Caco-2 (cell line): ENCODE measurements at regions not wholly inside any gene's neighbourhood (a gene's known extent, or its start where the extent isn't known, plus 50 kb on each side); places are given as distances from the start of the nearest gene placed in this dataset.

Experiments
- BruUV-seq: library from RNA; stranded (reverse); fragments of 400-500 nt; replicated peaks from 2 replicates; lab custom pipeline; 2021; lab: Mats Ljungman, UMichigan
- CTCF ChIA-PET: fragments of 300-600 bp; sonication (Branson Sonifier 250); formaldehyde crosslinking; loops from one replicate; lab custom pipeline; 2022; ENCODE audit warnings: antibody characterized with exemption; lab: Charles Lee
- POLR2A ChIA-PET: fragments of 300-600 bp; sonication (Branson Sonifier 250); formaldehyde crosslinking; loops from one replicate; lab custom pipeline; 2022; ENCODE audit warnings: antibody characterized with exemption; lab: Charles Lee
- DNase-seq, 2 experiments: peaks; one replicate each; pipeline versions ENCODE4 v3.0.0 to v3.0.0-alpha.2; 2020 to 2022
- H3K27me3 ChIP-seq: replicated peaks from 2 replicates; pipeline ENCODE4 v1.6.0; 2011; ENCODE audit warnings: low read length; ENCODE audit not compliant: control insufficient read depth, insufficient read depth
- H3K36me3 ChIP-seq: 2 replicates; pipeline ENCODE4 v1.5.1; 2011; ENCODE audit warnings: low read length; ENCODE audit not compliant: control insufficient read depth, insufficient read depth
- H3K4me1 ChIP-seq: fragments of 250-450 bp; sonication (Bioruptor Pico); 2 replicates; pipeline ENCODE4 v1.5.1; 2020; ENCODE audit warnings: mild to moderate bottlenecking
- H3K4me3 ChIP-seq: 2 replicates; pipeline ENCODE4 v1.5.1; 2011; ENCODE audit warnings: low read depth, mild to moderate bottlenecking, control low read depth, low read length
- H3K9me3 ChIP-seq: fragments of 250-450 bp; sonication (Bioruptor Pico); 2 replicates; pipeline ENCODE4 v1.5.1; 2020; ENCODE audit warnings: mild to moderate bottlenecking, moderate library complexity
- H3K27ac Mint-ChIP-seq: one replicate; pipeline ENCODE4 v1.8.0; 2022; ENCODE audit warnings: mixed read lengths; ENCODE audit not compliant: unreplicated experiment
- H3K27me3 Mint-ChIP-seq: one replicate; pipeline ENCODE4 v1.8.0; 2022; ENCODE audit warnings: mixed read lengths; ENCODE audit not compliant: insufficient read depth, unreplicated experiment
- H3K36me3 Mint-ChIP-seq: one replicate; pipeline ENCODE4 v1.8.0; 2022; ENCODE audit warnings: mild to moderate bottlenecking, mixed read lengths; ENCODE audit not compliant: insufficient read depth, unreplicated experiment
- H3K4me1 Mint-ChIP-seq: one replicate; pipeline ENCODE4 v1.8.0; 2022; ENCODE audit warnings: low read depth, mixed read lengths; ENCODE audit not compliant: unreplicated experiment
- H3K4me3 Mint-ChIP-seq: one replicate; pipeline ENCODE4 v1.8.0; 2022; ENCODE audit warnings: mild to moderate bottlenecking, moderate library complexity, mixed read lengths; ENCODE audit not compliant: unreplicated experiment
- H3K9me3 Mint-ChIP-seq: one replicate; pipeline ENCODE4 v1.8.0; 2022; ENCODE audit warnings: mixed read lengths; ENCODE audit not compliant: unreplicated experiment
- CTCF ChIP-seq, 2 experiments: fragments of 200-600 bp in 1 of 2; IDR thresholded peaks; 1 replicate in 1 of 2; 2 replicates in 1 of 2; pipeline versions ENCODE4 v1.5.1 to v1.8.0; 2011 to 2022; ENCODE audit warnings: antibody characterized with exemption in 1 of 2, control low read depth in 1 of 2, inconsistent platforms in 1 of 2, low read depth in 1 of 2, low read length in 1 of 2, mild to moderate bottlenecking in 1 of 2, moderate library complexity in 1 of 2; ENCODE audit not compliant: insufficient read depth in 1 of 2, severe bottlenecking in 1 of 2, unreplicated experiment in 1 of 2
- intact Hi-C: fragments of 100-400 bp; cut with micrococcal nuclease; formaldehyde crosslinking; loops from one replicate; pipeline ENCODE4 v1.10.0; 2022; ENCODE audit not compliant: unreplicated experiment

- Mint-ChIP-seq H3K4me1 (no peaks in the 10 kb centered on the region), H3K36me3 (no peaks in the 10 kb centered on the region), H3K9me3 (no peaks in the 10 kb centered on the region), H3K27me3 (peaks cover 7% of the 10 kb centered on the region), H3K27ac (no peak overlapping the region), H3K4me3 (no peak overlapping the region)
- ChIA-PET POLR2A (no interaction called here), CTCF (no interaction called here)
- Histone ChIP-seq H3K9me3 (no peaks in the 10 kb centered on the region), H3K4me1 (no peaks in the 10 kb centered on the region), H3K4me3 (no peak overlapping the region), H3K27me3 (no peaks in the 10 kb centered on the region), H3K36me3 (no peaks in the 10 kb centered on the region)
- no peak for TF ChIP-seq CTCF (IDR thresholded peaks at IDR 0.05; ENCODE audit: insufficient read depth in 1 of 2, low read depth in 1 of 2, low read length in 1 of 2, severe bottlenecking in 1 of 2, unreplicated experiment in 1 of 2)
- intact Hi-C loops, result no loop called here
- DNase-seq, result no peak
- no TSS peak for BruUV-seq
Observed at GRCh38 chr16:7217797-7218196, 114.8 kb upstream of the RBFOX1 start.

- no peaks in the 10 kb centered on the region for H3K9me3 ChIP-seq
- H3K36me3 Mint-ChIP-seq, result no peaks in the 10 kb centered on the region
- no peaks in the 10 kb centered on the region for H3K9me3 Mint-ChIP-seq
- H3K4me3 Mint-ChIP-seq, result no peak overlapping the region
- BruUV-seq, result no TSS peak
- H3K36me3 ChIP-seq, result no peaks in the 10 kb centered on the region
- no peaks in the 10 kb centered on the region for H3K4me1 ChIP-seq
- no peak for TF ChIP-seq CTCF (IDR thresholded peaks at IDR 0.05; ENCODE audit: insufficient read depth in 1 of 2, low read depth in 1 of 2, low read length in 1 of 2, severe bottlenecking in 1 of 2, unreplicated experiment in 1 of 2)
- H3K27me3 Mint-ChIP-seq, result peaks cover 7% of the 10 kb centered on the region
- no peak overlapping the region for H3K27ac Mint-ChIP-seq
- intact Hi-C loops, result no loop called here
- no peak overlapping the region for H3K4me3 ChIP-seq
- CTCF ChIA-PET, result no interaction called here
- no peaks in the 10 kb centered on the region for H3K4me1 Mint-ChIP-seq
- POLR2A ChIA-PET, result no interaction called here
- no peak for DNase-seq
- H3K27me3 ChIP-seq, result no peaks in the 10 kb centered on the region
Observed at GRCh38 chr16:7216719-7217118, 115.9 kb upstream of the RBFOX1 start.

- Mint-ChIP-seq H3K4me1 (no peaks in the 10 kb centered on the region), H3K9me3 (no peaks in the 10 kb centered on the region), H3K27ac (no peak overlapping the region), H3K27me3 (peaks cover 6% of the 10 kb centered on the region), H3K4me3 (no peak overlapping the region), H3K36me3 (no peaks in the 10 kb centered on the region)
- POLR2A ChIA-PET, result no interaction called here
- no peaks in the 10 kb centered on the region for H3K4me1 ChIP-seq
- intact Hi-C loops, result no loop called here
- H3K4me3 ChIP-seq, result no peak overlapping the region
- H3K36me3 ChIP-seq, result no peaks in the 10 kb centered on the region
- no peaks in the 10 kb centered on the region for H3K9me3 ChIP-seq
- H3K27me3 ChIP-seq, result no peaks in the 10 kb centered on the region
- TF ChIP-seq CTCF (IDR thresholded peaks at IDR 0.05; ENCODE audit: insufficient read depth in 1 of 2, low read depth in 1 of 2, low read length in 1 of 2, severe bottlenecking in 1 of 2, unreplicated experiment in 1 of 2), result no peak
- BruUV-seq, result no TSS peak
- CTCF ChIA-PET, result no interaction called here
- no peak for DNase-seq
Observed at GRCh38 chr16:7211781-7212180, 120.9 kb upstream of the RBFOX1 start.
